Choroid plexus epithelial cell (primary cell): ENCODE measurements at regions not wholly inside any gene's neighbourhood (a gene's known extent, or its start where the extent isn't known, plus 50 kb on each side); places are given as distances from the start of the nearest gene placed in this dataset.

Experiments used
- DNase-seq: peaks from one replicate; pipeline ENCODE4 v3.0.0-alpha.2; 2010; ENCODE audit warnings: low read depth
- H3K4me3 ChIP-seq: 2 replicates; pipeline ENCODE4 v1.5.1; 2011; ENCODE audit warnings: low read depth, mild to moderate bottlenecking, control low read depth, low read length, moderate library complexity
- CTCF ChIP-seq: conservative IDR thresholded peaks from 2 replicates; pipeline ENCODE4 v1.5.1; 2011; ENCODE audit warnings: low read depth, mild to moderate bottlenecking, control low read depth, inconsistent platforms, low read length, moderate library complexity

GRCh38 chr9:71202931-71203330 lies 81.5 kb upstream of the TRPM3 start:
- no peak for TF ChIP-seq CTCF
- DNase-seq, result no peak
- no peak overlapping the region for H3K4me3 ChIP-seq

GRCh38 chr9:71191708-71192107 lies 70.3 kb upstream of the TRPM3 start:
- TF ChIP-seq CTCF, result no peak
- no peak overlapping the region for H3K4me3 ChIP-seq
- DNase-seq, result no peak

- no peak for TF ChIP-seq CTCF
- no peak for DNase-seq
- no peak overlapping the region for H3K4me3 ChIP-seq
These were observed 61.8 kb upstream of the TRPM3 start for GRCh38 chr9:71183251-71183650.

GRCh38 chr9:71179183-71179582 lies 57.8 kb upstream of the TRPM3 start:
- no peak for DNase-seq
- H3K4me3 ChIP-seq, result no peak overlapping the region
- TF ChIP-seq CTCF, result no peak

- TF ChIP-seq CTCF, result no peak
- no peak for DNase-seq
- H3K4me3 ChIP-seq, result no peak overlapping the region
These were observed 56.5 kb upstream of the TRPM3 start for GRCh38 chr9:71177901-71178300.

GRCh38 chr9:71171517-71171916 lies 50.1 kb upstream of the TRPM3 start:
- no peak for DNase-seq
- TF ChIP-seq CTCF, result no peak
- H3K4me3 ChIP-seq, result no peak overlapping the region
